AG08395 (cell line): ENCODE measurements at regions not wholly inside any gene's neighbourhood (a gene's known extent, or its start where the extent isn't known, plus 50 kb on each side); places are given as distances from the start of the nearest gene placed in this dataset.
"Not testable (repeated sequence)": the region's sequence is repeated elsewhere in the genome, so short reads cannot be mapped to it uniquely, and the experiment has no call there.

Source experiments
- DNase-seq: peaks from one replicate; pipeline ENCODE4 v3.0.0; 2012; ENCODE audit warnings: mixed read lengths, low spot score

- DNase-seq = no peak
Measured at GRCh38 chr20:11976966-11977365, 59.3 kb downstream of the BTBD3 start.

GRCh38 chr20:11978496-11978895 lies 60.8 kb downstream of the BTBD3 start:
- no peak for DNase-seq

- no peak for DNase-seq
Measured at GRCh38 chr20:11979306-11979990, 61.8 kb downstream of the BTBD3 start.

- no peak for DNase-seq
Measured at GRCh38 chr20:11980263-11980662, 62.6 kb downstream of the BTBD3 start.

GRCh38 chr20:11981366-11981947 lies 63.8 kb downstream of the BTBD3 start:
- no peak for DNase-seq

- no peak for DNase-seq
Measured at GRCh38 chr20:11982289-11982954, 64.7 kb downstream of the BTBD3 start.

- no peak for DNase-seq
Measured at GRCh38 chr20:11982955-11983470, 65.3 kb downstream of the BTBD3 start.

- DNase-seq = no peak
Measured at GRCh38 chr20:11986954-11987353, 69.3 kb downstream of the BTBD3 start.

GRCh38 chr20:11987526-11987925 lies 69.8 kb downstream of the BTBD3 start:
- no peak for DNase-seq

GRCh38 chr20:11989018-11989771 lies 71.5 kb downstream of the BTBD3 start:
- no peak for DNase-seq

- no peak for DNase-seq
Measured at GRCh38 chr20:11992426-11992825, 74.7 kb downstream of the BTBD3 start.

GRCh38 chr20:11993886-11994461 lies 76.3 kb downstream of the BTBD3 start:
- DNase-seq = no peak

GRCh38 chr20:11995805-11996567 lies 78.3 kb downstream of the BTBD3 start:
- DNase-seq = no peak

- not testable (repeated sequence) for DNase-seq
Measured at GRCh38 chr20:12004776-12005175, 87.1 kb downstream of the BTBD3 start.

- DNase-seq = peak; percentile 72
Measured at GRCh38 chr20:12012241-12013222, 94.8 kb downstream of the BTBD3 start.

- DNase-seq = no peak
Measured at GRCh38 chr20:12014276-12014675, 96.6 kb downstream of the BTBD3 start.

- no peak for DNase-seq
Measured at GRCh38 chr20:12014736-12015135, 97.0 kb downstream of the BTBD3 start.

- DNase-seq = no peak
Measured at GRCh38 chr20:12016291-12016690, 98.6 kb downstream of the BTBD3 start.

GRCh38 chr20:12019715-12020114 lies 102.0 kb downstream of the BTBD3 start:
- no peak for DNase-seq

GRCh38 chr20:12020846-12021245 lies 103.2 kb downstream of the BTBD3 start:
- DNase-seq = no peak
